ENCODE measurements at regions not wholly inside any gene's neighbourhood (a gene's known extent, or its start where the extent isn't known, plus 50 kb on each side); places are given as distances from the start of the nearest gene placed in this dataset.

- in situ Hi-C loops (cut with HindIII; ENCODE audit: low sequenced_read_pairs) = no loop called here
Measured at GRCh38 chr13:40313269-40314200, 352.9 kb downstream of the FOXO1 start.

- in situ Hi-C loops (cut with HindIII; ENCODE audit: low sequenced_read_pairs) = no loop called here
Measured at GRCh38 chr13:40315416-40316064, 350.9 kb downstream of the FOXO1 start.

- in situ Hi-C loops (cut with HindIII; ENCODE audit: low sequenced_read_pairs) = no loop called here
Measured at GRCh38 chr13:40316301-40316700, 350.1 kb downstream of the FOXO1 start.

GRCh38 chr13:40317980-40318327, 348.5 kb downstream of the FOXO1 start:
- in situ Hi-C loops (cut with HindIII; ENCODE audit: low sequenced_read_pairs) = no loop called here

- in situ Hi-C loops (cut with HindIII; ENCODE audit: low sequenced_read_pairs) = no loop called here
Measured at GRCh38 chr13:40318366-40318765, 348.1 kb downstream of the FOXO1 start.

- in situ Hi-C loops (cut with HindIII; ENCODE audit: low sequenced_read_pairs) = no loop called here
Measured at GRCh38 chr13:40319699-40320579, 346.5 kb downstream of the FOXO1 start.

GRCh38 chr13:40328091-40328490, 338.4 kb downstream of the FOXO1 start:
- in situ Hi-C loops (cut with HindIII; ENCODE audit: low sequenced_read_pairs) = no loop called here

GRCh38 chr13:40329781-40330485, 336.5 kb downstream of the FOXO1 start:
- in situ Hi-C loops (cut with HindIII; ENCODE audit: low sequenced_read_pairs) = no loop called here

GRCh38 chr13:40330950-40331349, 335.5 kb downstream of the FOXO1 start:
- in situ Hi-C loops (cut with HindIII; ENCODE audit: low sequenced_read_pairs) = no loop called here

GRCh38 chr13:40331802-40332201, 334.6 kb downstream of the FOXO1 start:
- in situ Hi-C loops (cut with HindIII; ENCODE audit: low sequenced_read_pairs) = no loop called here

GRCh38 chr13:40333226-40333625, 333.2 kb downstream of the FOXO1 start:
- in situ Hi-C loops (cut with HindIII; ENCODE audit: low sequenced_read_pairs) = no loop called here

GRCh38 chr13:40334031-40334430, 332.4 kb downstream of the FOXO1 start:
- in situ Hi-C loops (cut with HindIII; ENCODE audit: low sequenced_read_pairs) = no loop called here

GRCh38 chr13:40334616-40335015, 331.8 kb downstream of the FOXO1 start:
- in situ Hi-C loops (cut with HindIII; ENCODE audit: low sequenced_read_pairs) = no loop called here

GRCh38 chr13:40336228-40337221, 329.9 kb downstream of the FOXO1 start:
- in situ Hi-C loops (cut with HindIII; ENCODE audit: low sequenced_read_pairs) = no loop called here

GRCh38 chr13:40337651-40338050, 328.8 kb downstream of the FOXO1 start:
- in situ Hi-C loops (cut with HindIII; ENCODE audit: low sequenced_read_pairs) = no loop called here

GRCh38 chr13:40338217-40338616, 328.2 kb downstream of the FOXO1 start:
- in situ Hi-C loops (cut with HindIII; ENCODE audit: low sequenced_read_pairs) = no loop called here

GRCh38 chr13:40340368-40341095, 325.9 kb downstream of the FOXO1 start:
- in situ Hi-C loops (cut with HindIII; ENCODE audit: low sequenced_read_pairs) = no loop called here

- in situ Hi-C loops (cut with HindIII; ENCODE audit: low sequenced_read_pairs) = no loop called here
Measured at GRCh38 chr13:40341096-40341471, 325.4 kb downstream of the FOXO1 start.

GRCh38 chr13:40341501-40341900, 324.9 kb downstream of the FOXO1 start:
- in situ Hi-C loops (cut with HindIII; ENCODE audit: low sequenced_read_pairs) = no loop called here
